H1 (cell line): ENCODE measurements at regions not wholly inside any gene's neighbourhood (a gene's known extent, or its start where the extent isn't known, plus 50 kb on each side); places are given as distances from the start of the nearest gene placed in this dataset.

Experiments
- CTCF ChIA-PET: fragments of 300-600 bp; sonication (Branson Sonifier 250); formaldehyde crosslinking; loops from one replicate; lab custom pipeline; 2021; ENCODE audit not compliant: partially characterized antibody; lab: Charles Lee
- POLR2A ChIA-PET: fragments of 300-600 bp; sonication (Branson Sonifier 250); formaldehyde crosslinking; loops from one replicate; lab custom pipeline; 2021; ENCODE audit warnings: inconsistent platforms; ENCODE audit not compliant: partially characterized antibody; lab: Charles Lee
- DNase-seq, 2 experiments: peaks; one replicate each; pipeline versions ENCODE4 v3.0.0 to v3.0.0-alpha.2; 2010 to 2022; ENCODE audit warnings: low spot score in 2 of 2, low read depth in 1 of 2, mixed read lengths in 1 of 2
- FAIRE-seq: peaks from 2 replicates; lab custom pipeline; 2011; peaks lifted over from hg19 to GRCh38; lab: Jason Lieb, UNC
- H2AFZ ChIP-seq: 2 replicates; pipeline ENCODE4 v1.8.1; 2012; ENCODE audit warnings: low read length, inconsistent platforms
- H2AK5ac ChIP-seq: 2 replicates; pipeline ENCODE4 v1.6.1; 2013; ENCODE audit warnings: low read depth, low read length
- H2BK120ac ChIP-seq: replicated peaks from 2 replicates; pipeline ENCODE3; 2013; ENCODE audit warnings: low read depth, low read length, inconsistent platforms
- H2BK12ac ChIP-seq: 2 replicates; pipeline ENCODE4 v1.6.1; 2013; ENCODE audit warnings: low read depth, low read length
- H2BK15ac ChIP-seq: 2 replicates; pipeline ENCODE4 v1.6.1; 2013; ENCODE audit warnings: low read length
- H2BK20ac ChIP-seq: 2 replicates; pipeline ENCODE4 v1.6.1; 2013; ENCODE audit warnings: low read length
- H2BK5ac ChIP-seq: 2 replicates; pipeline ENCODE4 v1.6.1; 2013; ENCODE audit warnings: low read depth, low read length
- H3K14ac ChIP-seq: 2 replicates; pipeline ENCODE4 v1.6.1; 2013; ENCODE audit warnings: inconsistent platforms; ENCODE audit not compliant: insufficient read length
- H3K18ac ChIP-seq: 2 replicates; pipeline ENCODE4 v1.6.1; 2013; ENCODE audit warnings: low read length; ENCODE audit errors: extremely low read depth
- H3K23ac ChIP-seq: 2 replicates; pipeline ENCODE4 v1.6.1; 2013; ENCODE audit warnings: inconsistent platforms; ENCODE audit not compliant: insufficient read length
- H3K23me2 ChIP-seq: 2 replicates; pipeline ENCODE4 v1.6.1; 2013; ENCODE audit warnings: low read depth, low read length
- H3K27ac ChIP-seq: 2 replicates; pipeline ENCODE4 v1.6.1; 2011; ENCODE audit warnings: low read depth, low read length, inconsistent platforms
- H3K27me3 ChIP-seq, 4 experiments: replicated peaks in 1 of 4; 1 replicate in 1 of 4; 2 replicates in 3 of 4; pipeline versions ENCODE4 v1.6.1 to v1.8.1; 2011 to 2013; ENCODE audit warnings: low read length in 3 of 4, mild to moderate bottlenecking in 3 of 4, inconsistent platforms in 2 of 4, mixed read lengths in 2 of 4, moderate library complexity in 1 of 4; ENCODE audit not compliant: control insufficient read depth in 3 of 4, insufficient read depth in 3 of 4; ENCODE audit errors: extremely low read depth in 1 of 4
- H3K36me3 ChIP-seq, 4 experiments: 2 replicates each; pipeline versions ENCODE4 v1.6.1 to v1.8.1; 2011 to 2013; ENCODE audit warnings: mild to moderate bottlenecking in 4 of 4, low read length in 3 of 4, moderate library complexity in 2 of 4, control low read depth in 1 of 4, inconsistent platforms in 1 of 4; ENCODE audit not compliant: insufficient read depth in 4 of 4, control insufficient read depth in 2 of 4
- H3K4ac ChIP-seq: replicated peaks from 2 replicates; pipeline ENCODE3; 2013; ENCODE audit warnings: low read length, low read depth, mixed read lengths, inconsistent platforms; ENCODE audit not compliant: insufficient read length
- H3K4me1 ChIP-seq, 4 experiments: replicated peaks in 1 of 4; 1 replicate in 1 of 4; 2 replicates in 3 of 4; pipeline versions ENCODE4 v1.6.1 to v1.8.1; 2011 to 2013; ENCODE audit warnings: low read length in 3 of 4, inconsistent platforms in 2 of 4, mixed read lengths in 1 of 4; ENCODE audit not compliant: insufficient read depth in 4 of 4, control insufficient read depth in 3 of 4
- H3K4me2 ChIP-seq, 2 experiments: 2 replicates each; pipeline versions ENCODE4 v1.6.1 to v1.8.1; 2011 to 2013; ENCODE audit warnings: low read depth in 2 of 2, low read length in 2 of 2, control low read depth in 1 of 2, inconsistent platforms in 1 of 2, mild to moderate bottlenecking in 1 of 2; ENCODE audit not compliant: insufficient read depth in 1 of 2
- H3K4me3 ChIP-seq, 4 experiments: fragments of 200-600, 300-600 bp in 1 of 4; sonication (generic), shearing (Covaris generic), sonication (Bioruptor Twin) in 1 of 4; 2 replicates each; pipeline versions ENCODE4 v1.5.1 to v1.8.1; 2011 to 2016; ENCODE audit warnings: low read length in 4 of 4, low read depth in 3 of 4, control low read depth in 2 of 4, inconsistent platforms in 2 of 4, mild to moderate bottlenecking in 2 of 4, mixed read lengths in 1 of 4, moderate library complexity in 1 of 4; ENCODE audit not compliant: insufficient read depth in 2 of 4; ENCODE audit errors: extremely low read depth in 1 of 4
- H3K56ac ChIP-seq: replicated peaks from 2 replicates; pipeline ENCODE3; 2013; ENCODE audit warnings: low read depth, mild to moderate bottlenecking, mixed read lengths, low read length, inconsistent platforms; ENCODE audit not compliant: insufficient read length
- H3K79me1 ChIP-seq: 2 replicates; pipeline ENCODE4 v1.6.1; 2013; ENCODE audit warnings: low read depth, low read length, control low read depth
- H3K79me2 ChIP-seq, 2 experiments: 2 replicates each; pipeline versions ENCODE4 v1.6.1 to v1.8.1; 2012 to 2013; ENCODE audit warnings: low read length in 2 of 2, mild to moderate bottlenecking in 2 of 2, inconsistent platforms in 1 of 2; ENCODE audit not compliant: insufficient read depth in 2 of 2, control insufficient read depth in 1 of 2
- H3K9ac ChIP-seq, 4 experiments: replicated peaks in 1 of 4; 1 replicate in 1 of 4; 2 replicates in 3 of 4; pipeline versions ENCODE4 v1.6.1 to v1.8.1; 2011 to 2013; ENCODE audit warnings: low read depth in 3 of 4, low read length in 3 of 4, control low read depth in 2 of 4, mild to moderate bottlenecking in 2 of 4, moderate library complexity in 2 of 4, inconsistent platforms in 1 of 4; ENCODE audit errors: extremely low read depth in 1 of 4
- H3K9me3 ChIP-seq, 2 experiments: 2 replicates each; pipeline versions ENCODE4 v1.6.1 to v1.8.1; 2012 to 2013; ENCODE audit warnings: mild to moderate bottlenecking in 2 of 2, moderate library complexity in 2 of 2, control low read depth in 1 of 2, inconsistent platforms in 1 of 2, low read depth in 1 of 2, low read length in 1 of 2, mixed read lengths in 1 of 2; ENCODE audit not compliant: insufficient read depth in 2 of 2
- H4K20me1 ChIP-seq, 2 experiments: replicated peaks in 1 of 2; 2 replicates each; pipeline versions ENCODE3 to v1.8.1; 2011 to 2013; ENCODE audit warnings: inconsistent platforms in 2 of 2, low read length in 2 of 2, mild to moderate bottlenecking in 1 of 2; ENCODE audit not compliant: insufficient read depth in 2 of 2, control insufficient read depth in 1 of 2
- H4K5ac ChIP-seq: 2 replicates; pipeline ENCODE4 v1.6.1; 2013; ENCODE audit warnings: low read length, low read depth, mixed read lengths, inconsistent platforms; ENCODE audit not compliant: insufficient read length
- H4K8ac ChIP-seq: 2 replicates; pipeline ENCODE4 v1.8.0; 2013; ENCODE audit warnings: mild to moderate bottlenecking, moderate library complexity, low read length, inconsistent platforms; ENCODE audit not compliant: insufficient read depth; ENCODE audit errors: extremely low read depth
- H4K91ac ChIP-seq: replicated peaks from 2 replicates; pipeline ENCODE3; 2013; ENCODE audit warnings: low read length, mixed read lengths, inconsistent platforms; ENCODE audit not compliant: insufficient read length
- BCL11A ChIP-seq, 2 experiments: IDR thresholded peaks; one replicate each; pipeline ENCODE4 v1.6.1; 2011; ENCODE audit warnings: low read depth in 2 of 2, low read length in 2 of 2, mild to moderate bottlenecking in 2 of 2
- SP1 ChIP-seq: IDR thresholded peaks from 2 replicates; pipeline ENCODE4 v1.6.1; 2011; ENCODE audit warnings: low read depth, low read length
- WGBS, 2 experiments: shearing (Covaris generic) in 1 of 2; methylation state at CpG; one replicate each; pipeline versions ENCODE4 v1.1.6 to v1.1.7; 2013 to 2015; ENCODE audit warnings: low lambda C conversion rate in 2 of 2, mixed read lengths in 2 of 2, inconsistent platforms in 1 of 2, low coverage in 1 of 2, missing lambda C conversion rate in 1 of 2; ENCODE audit not compliant: insufficient replicate concordance in 2 of 2, insufficient coverage in 1 of 2, insufficient read length in 1 of 2; ENCODE audit errors: extremely low coverage in 1 of 2, missing lambda C conversion rate in 1 of 2; 5-methylcytosine and 5-hydroxymethylcytosine counted together

DNA sequence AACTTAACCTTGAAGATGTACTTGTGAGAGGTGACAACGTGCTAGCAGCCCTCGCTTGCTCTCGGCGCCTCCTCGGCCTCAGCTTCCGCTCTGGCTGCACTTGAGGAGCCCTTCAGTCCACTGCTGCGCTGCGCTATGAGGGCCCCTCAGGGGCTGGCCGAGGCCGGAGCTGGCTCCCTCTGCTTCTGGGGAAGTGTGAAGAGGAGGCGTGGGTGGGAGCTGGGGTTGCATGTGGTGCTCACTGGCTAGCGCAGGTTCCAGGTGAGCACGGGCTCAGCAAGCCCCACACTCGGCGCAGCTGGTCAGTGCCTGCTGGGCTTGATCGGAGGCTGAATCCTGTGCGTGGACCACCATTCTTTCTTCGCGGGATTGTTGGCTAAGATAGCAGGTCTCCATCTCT, 166.1 kb downstream of the MRPS30 start:
- H2BK12ac ChIP-seq: no peak overlapping the region
- no peak overlapping the region for H4K5ac ChIP-seq
- TF ChIP-seq BCL11A (IDR thresholded peaks at IDR 0.05; ENCODE audit: low read depth in 2 of 2, low read length in 2 of 2) (no peak), SP1 (no peak)
- H2BK20ac ChIP-seq: no peak overlapping the region
- no peak overlapping the region for H2AK5ac ChIP-seq
- no peak overlapping the region for H4K8ac ChIP-seq
- POLR2A ChIA-PET: no interaction called here
- H3K23ac ChIP-seq: no peak overlapping the region
- H3K23me2 ChIP-seq: no peaks in the 10 kb centered on the region
- H3K27ac ChIP-seq: no peak overlapping the region
- no peak overlapping the region for H2BK5ac ChIP-seq
- H2BK120ac ChIP-seq: no peak overlapping the region
- no peak for DNase-seq
- WGBS, 2 experiments: 95% methylated on average over 17 of the region's 19 CpGs; no CpG with 5 or more reads in 1 of the 2 experiments
- no peak overlapping the region for H3K18ac ChIP-seq
- H4K20me1 ChIP-seq: no peaks in the 10 kb centered on the region
- peaks cover 2 to 6% of the 10 kb centered on the region in 2 experiments; a peak in 1 of 4 replicates for H3K9me3 ChIP-seq
- H2BK15ac ChIP-seq: no peak overlapping the region
- no peak overlapping the region for H3K4ac ChIP-seq
- H3K79me1 ChIP-seq: no peaks in the 10 kb centered on the region
- no peak overlapping the region for H2AFZ ChIP-seq
- H3K14ac ChIP-seq: no peak overlapping the region
- H3K27me3 ChIP-seq: no peaks in the 10 kb centered on the region
- FAIRE-seq: no peak
- H3K4me2 ChIP-seq: no peak overlapping the region
- H3K79me2 ChIP-seq: no peaks in the 10 kb centered on the region
- no peak overlapping the region for H4K91ac ChIP-seq
- no peaks in the 10 kb centered on the region; a peak in 1 of 8 replicates for H3K36me3 ChIP-seq
- no peak overlapping the region for H3K9ac ChIP-seq
- no peaks in the 10 kb centered on the region for H3K4me1 ChIP-seq
- H3K56ac ChIP-seq: no peak overlapping the region
- no peak overlapping the region for H3K4me3 ChIP-seq
- CTCF ChIA-PET: interaction anchor here (0.9 kb wide), 1 partner anchor 22 kb away, joined by 4 read pairs; no protein-coding TSS in a partner anchor
